ENCODE measurements at regions not wholly inside any gene's neighbourhood (a gene's known extent, or its start where the extent isn't known, plus 50 kb on each side); places are given as distances from the start of the nearest gene placed in this dataset.
"Not testable (repeated sequence)": the region's sequence is repeated elsewhere in the genome, so short reads cannot be mapped to it uniquely, and the experiment has no call there.

DNA sequence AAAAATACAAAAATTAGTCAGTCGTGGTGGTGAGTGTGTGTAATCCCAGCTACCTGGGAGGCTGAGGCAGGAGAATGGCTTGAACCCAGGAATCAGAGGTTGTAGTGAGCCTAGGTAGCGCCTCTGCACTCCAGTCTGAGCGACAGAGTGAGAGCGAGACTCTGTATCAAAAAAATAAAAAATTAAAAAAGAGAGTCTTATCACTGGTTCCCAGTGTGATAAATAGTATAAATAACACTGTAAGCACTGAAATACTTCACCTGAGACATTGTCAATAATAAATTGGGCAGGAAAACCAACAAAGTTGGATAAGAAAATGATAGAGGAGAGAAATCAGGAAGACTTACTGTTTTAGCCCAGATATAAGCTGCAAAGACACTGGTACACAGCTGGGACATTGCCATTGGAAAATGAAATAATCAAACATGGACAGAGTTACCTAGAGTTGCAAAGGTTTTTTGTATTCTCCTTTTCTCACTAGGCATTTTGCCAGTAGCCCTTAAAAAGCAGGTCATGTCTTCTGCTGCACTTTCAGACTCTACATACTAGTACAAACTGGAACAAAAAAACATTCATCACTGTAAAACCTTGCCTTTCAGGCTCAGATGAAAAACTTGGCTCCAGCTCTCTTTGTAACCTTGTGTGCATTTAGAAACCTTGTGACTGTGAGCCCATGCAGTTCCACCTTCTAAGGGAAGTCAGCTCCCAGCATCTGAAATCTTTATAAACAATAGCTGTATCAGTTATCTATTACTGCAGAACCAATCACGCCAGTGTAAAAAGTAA, 55.0 kb upstream of the PPP1R2C start:
- TF ChIP-seq, protein P1, sequence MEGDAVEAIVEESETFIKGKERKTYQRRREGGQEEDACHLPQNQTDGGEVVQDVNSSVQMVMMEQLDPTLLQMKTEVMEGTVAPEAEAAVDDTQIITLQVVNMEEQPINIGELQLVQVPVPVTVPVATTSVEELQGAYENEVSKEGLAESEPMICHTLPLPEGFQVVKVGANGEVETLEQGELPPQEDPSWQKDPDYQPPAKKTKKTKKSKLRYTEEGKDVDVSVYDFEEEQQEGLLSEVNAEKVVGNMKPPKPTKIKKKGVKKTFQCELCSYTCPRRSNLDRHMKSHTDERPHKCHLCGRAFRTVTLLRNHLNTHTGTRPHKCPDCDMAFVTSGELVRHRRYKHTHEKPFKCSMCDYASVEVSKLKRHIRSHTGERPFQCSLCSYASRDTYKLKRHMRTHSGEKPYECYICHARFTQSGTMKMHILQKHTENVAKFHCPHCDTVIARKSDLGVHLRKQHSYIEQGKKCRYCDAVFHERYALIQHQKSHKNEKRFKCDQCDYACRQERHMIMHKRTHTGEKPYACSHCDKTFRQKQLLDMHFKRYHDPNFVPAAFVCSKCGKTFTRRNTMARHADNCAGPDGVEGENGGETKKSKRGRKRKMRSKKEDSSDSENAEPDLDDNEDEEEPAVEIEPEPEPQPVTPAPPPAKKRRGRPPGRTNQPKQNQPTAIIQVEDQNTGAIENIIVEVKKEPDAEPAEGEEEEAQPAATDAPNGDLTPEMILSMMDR (IDR thresholded peaks at IDR 0.05; ENCODE audit: low read depth, low read length), result no peak
- H3K4me3 ChIP-seq (ENCODE audit: low read depth, low read length), result no peak overlapping the region

DNA sequence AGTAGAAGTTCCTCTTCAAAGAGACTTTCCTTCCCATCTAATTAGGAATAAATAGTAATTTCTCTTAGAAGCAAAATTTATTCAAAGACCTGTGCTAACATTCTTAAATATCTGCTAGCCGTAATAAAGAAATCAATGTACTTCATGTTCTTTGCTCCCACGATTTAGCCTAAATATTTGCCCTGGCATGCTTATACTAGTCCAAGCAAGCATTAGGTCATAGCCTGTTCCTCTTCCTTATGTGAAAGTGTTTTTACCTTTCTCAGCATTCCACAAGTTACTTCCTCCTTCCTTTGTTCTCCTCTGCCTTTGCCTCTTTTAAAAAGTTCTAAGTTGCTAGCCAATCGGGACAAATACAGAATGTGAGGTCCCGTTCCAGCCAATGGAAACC, 55.6 kb upstream of the PPP1R2C start:
- not testable (repeated sequence) for H3K4me3 ChIP-seq (ENCODE audit: low read depth, low read length)

DNA sequence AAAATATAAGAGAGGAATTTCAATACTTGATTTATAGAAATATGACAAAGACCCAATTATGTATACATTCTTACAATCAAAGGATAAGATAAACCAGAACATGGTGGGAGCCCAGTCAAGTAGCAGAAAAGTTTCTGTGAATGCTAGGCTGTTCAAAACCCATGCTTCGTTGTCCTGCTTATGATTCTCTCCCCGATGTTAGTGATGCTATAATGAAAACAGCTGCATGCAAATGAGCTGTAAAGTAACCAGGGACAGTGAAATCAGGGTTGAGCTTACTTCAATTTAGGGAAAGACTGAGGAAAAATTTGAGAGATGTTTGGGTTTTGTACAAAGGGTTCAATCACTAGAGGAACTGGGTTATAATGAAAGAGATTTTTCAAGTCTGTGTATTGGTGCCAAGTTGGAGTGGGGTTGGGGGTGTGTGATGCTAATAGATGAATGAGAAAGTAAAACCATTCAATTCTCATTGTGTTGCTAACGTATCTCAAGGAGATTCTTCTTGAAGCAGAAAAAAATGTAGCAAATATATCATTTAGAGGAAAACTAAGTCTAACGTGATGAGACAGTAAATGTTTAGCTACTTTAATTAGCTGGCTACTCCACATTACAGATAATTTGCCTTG, 59.3 kb upstream of the PPP1R2C start:
- TF ChIP-seq, protein P1 (IDR thresholded peaks at IDR 0.05; ENCODE audit: low read depth, low read length), result no peak
- H3K4me3 ChIP-seq (ENCODE audit: low read depth, low read length), result no peak overlapping the region

DNA sequence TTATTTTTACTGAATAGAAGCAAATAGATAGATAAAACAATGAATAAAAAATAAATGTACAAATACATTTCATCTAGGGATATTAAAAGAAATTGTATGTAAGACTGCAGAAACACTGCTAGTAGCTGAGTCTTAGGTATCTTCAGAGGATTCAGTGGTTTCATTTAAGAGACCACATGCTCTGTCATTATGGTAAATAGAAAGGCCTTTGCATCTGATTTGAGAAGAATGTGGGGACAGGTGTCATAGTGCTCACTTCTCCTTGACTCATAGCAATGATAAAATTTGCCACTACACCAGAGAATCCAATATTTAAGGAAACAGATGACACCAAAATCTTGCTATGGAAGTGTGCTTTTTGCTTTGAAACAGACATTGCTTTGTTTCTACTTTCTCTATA, 59.8 kb upstream of the PPP1R2C start:
- TF ChIP-seq, protein P1 (IDR thresholded peaks at IDR 0.05; ENCODE audit: low read depth, low read length), result no peak
- H3K4me3 ChIP-seq (ENCODE audit: low read depth, low read length), result no peak overlapping the region

- TF ChIP-seq, protein P1 (IDR thresholded peaks at IDR 0.05; ENCODE audit: low read depth, low read length), result no peak
- H3K4me3 ChIP-seq (ENCODE audit: low read depth, low read length), result no peak overlapping the region
These were observed 61.7 kb upstream of the PPP1R2C start for GRCh38 chrX:42839632-42840031.

DNA sequence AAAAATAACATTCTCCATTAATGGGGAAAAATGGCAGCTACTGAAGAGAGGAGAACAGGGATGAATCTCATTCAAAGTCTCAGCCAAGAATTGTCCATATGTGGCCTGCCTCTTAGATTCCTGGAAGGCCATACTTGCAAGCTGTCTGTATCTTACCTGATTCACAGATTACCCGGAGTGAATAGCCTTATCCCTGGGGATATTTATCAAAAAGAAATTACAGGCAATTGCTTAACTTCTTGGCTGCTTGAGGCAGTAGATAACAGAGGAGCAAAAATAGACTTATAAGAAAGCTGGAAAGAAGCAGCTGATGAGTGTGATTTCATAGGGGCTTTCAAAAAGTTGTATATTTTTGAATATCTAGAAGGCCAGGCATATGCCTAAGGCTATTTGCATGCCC, 68.8 kb upstream of the PPP1R2C start:
- TF ChIP-seq, protein P1 (IDR thresholded peaks at IDR 0.05; ENCODE audit: low read depth, low read length), result no peak
- no peak overlapping the region for H3K4me3 ChIP-seq (ENCODE audit: low read depth, low read length)

GRCh38 chrX:42855259-42855658, 77.3 kb upstream of the PPP1R2C start:
- TF ChIP-seq, protein P1 (IDR thresholded peaks at IDR 0.05; ENCODE audit: low read depth, low read length), result no peak
- no peak overlapping the region for H3K4me3 ChIP-seq (ENCODE audit: low read depth, low read length)

All from WI38 (cell line).